CD4-positive, alpha-beta memory T cell (primary cell): ENCODE measurements at regions not wholly inside any gene's neighbourhood (a gene's known extent, or its start where the extent isn't known, plus 50 kb on each side); places are given as distances from the start of the nearest gene placed in this dataset.
A peak's percentile ranks its signal among the peaks of the same experiment; 100 is the strongest.

Experiments used
- CTCF ChIA-PET: fragments of 350-600 bp; sonication (Branson Sonifier 250); formaldehyde crosslinking; loops from one replicate; lab custom pipeline; 2021; ENCODE audit warnings: inconsistent platforms; ENCODE audit not compliant: partially characterized antibody; lab: Charles Lee
- POLR2A ChIA-PET: fragments of 350-600 bp; sonication (Branson Sonifier 250); formaldehyde crosslinking; loops from one replicate; lab custom pipeline; 2021; ENCODE audit not compliant: partially characterized antibody; lab: Charles Lee
- DNase-seq, 5 donors: peaks; one replicate each; pipeline versions ENCODE4 v3.0.0 to v3.0.0-alpha.2; 2020 to 2022; ENCODE audit warnings: mixed read lengths in 1 of 5
- H3K27ac ChIP-seq: one replicate; pipeline ENCODE4 v1.7.0; 2013; ENCODE audit warnings: low read depth, low read length
- H3K27me3 ChIP-seq: 2 replicates; pipeline ENCODE4 v1.7.0; 2013; ENCODE audit warnings: mild to moderate bottlenecking, low read length, moderate library complexity; ENCODE audit not compliant: insufficient read depth
- H3K36me3 ChIP-seq: 2 replicates; pipeline ENCODE4 v1.7.0; 2013; ENCODE audit warnings: mild to moderate bottlenecking, low read length, moderate library complexity; ENCODE audit not compliant: insufficient read depth
- H3K4me1 ChIP-seq: 2 replicates; pipeline ENCODE4 v1.7.0; 2013; ENCODE audit warnings: mild to moderate bottlenecking, low read length, moderate library complexity; ENCODE audit not compliant: insufficient read depth
- H3K4me3 ChIP-seq, 2 donors: one replicate each; pipeline ENCODE4 v1.7.0; 2013; ENCODE audit warnings: low read length in 2 of 2, mild to moderate bottlenecking in 1 of 2
- H3K9me3 ChIP-seq, 2 donors: one replicate each; pipeline ENCODE4 v1.7.0; 2013; ENCODE audit warnings: low read length in 2 of 2, control low read depth in 1 of 2; ENCODE audit not compliant: control insufficient read depth in 1 of 2
- H3K27ac Mint-ChIP-seq, 7 donors: one replicate each; pipeline ENCODE4 v1.8.0; 2020 to 2021; ENCODE audit warnings: mixed read lengths in 7 of 7, mild to moderate bottlenecking in 6 of 7, inconsistent platforms in 3 of 7, moderate library complexity in 3 of 7
- H3K27me3 Mint-ChIP-seq, 2 donors: one replicate each; pipeline ENCODE4 v1.8.0; 2020 to 2021; ENCODE audit warnings: mixed read lengths in 2 of 2
- H3K36me3 Mint-ChIP-seq, 2 donors: one replicate each; pipeline ENCODE4 v1.8.0; 2020 to 2021; ENCODE audit warnings: mixed read lengths in 2 of 2, inconsistent platforms in 1 of 2, mild to moderate bottlenecking in 1 of 2
- H3K4me1 Mint-ChIP-seq, 4 donors: one replicate each; pipeline ENCODE4 v1.8.0; 2020 to 2021; ENCODE audit warnings: mixed read lengths in 4 of 4, mild to moderate bottlenecking in 1 of 4
- H3K4me3 Mint-ChIP-seq, 8 donors: one replicate each; pipeline ENCODE4 v1.8.0; 2020 to 2021; ENCODE audit warnings: mixed read lengths in 8 of 8, mild to moderate bottlenecking in 7 of 8, moderate library complexity in 6 of 8, inconsistent platforms in 3 of 8
- H3K9me3 Mint-ChIP-seq, 8 donors: one replicate each; pipeline ENCODE4 v1.8.0; 2020 to 2021; ENCODE audit warnings: mixed read lengths in 8 of 8, mild to moderate bottlenecking in 5 of 8, inconsistent platforms in 3 of 8, moderate library complexity in 1 of 8
- intact Hi-C: fragments of 100-400 bp; cut with micrococcal nuclease; formaldehyde crosslinking; loops from one replicate; pipeline ENCODE4 v1.15.1; 2023

DNA sequence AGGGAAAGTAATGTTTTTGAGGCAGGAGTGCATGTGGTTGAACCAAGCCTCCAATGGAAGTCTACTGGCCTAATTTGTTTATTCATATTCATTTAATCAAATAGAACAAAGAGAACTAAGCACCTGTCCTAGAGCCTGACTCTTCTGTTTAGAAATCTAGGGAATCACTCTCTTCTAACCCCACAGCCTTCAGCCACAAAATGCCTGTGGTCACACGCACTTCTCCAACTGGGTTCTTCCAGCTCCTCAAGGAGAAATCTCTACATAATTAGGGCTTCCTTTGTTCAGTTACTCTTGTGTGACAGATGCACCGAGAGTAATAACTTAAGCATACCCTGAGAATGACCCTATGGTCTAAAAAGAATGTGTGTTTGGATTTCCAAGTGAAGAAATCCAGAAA lies 133.7 kb upstream of the NAMPT start:
- CTCF ChIA-PET, result no interaction called here
- Mint-ChIP-seq H3K4me3 (no peak overlapping the region), H3K27ac (no peak overlapping the region), H3K9me3 (peaks cover 0 to 24% (median 12%) of the 10 kb centered on the region in 8 donors), H3K4me1 (no peaks in the 10 kb centered on the region), H3K36me3 (peaks cover 0 to 5% of the 10 kb centered on the region in 2 donors), H3K27me3 (peaks cover 1% of the 10 kb centered on the region in 2 donors)
- intact Hi-C loops, result no loop called here
- no peaks in the 10 kb centered on the region for H3K4me1 ChIP-seq
- DNase-seq, result no peak
- POLR2A ChIA-PET, result no interaction called here
- H3K27me3 ChIP-seq, result no peaks in the 10 kb centered on the region
- no peak overlapping the region for H3K27ac ChIP-seq
- H3K9me3 ChIP-seq, result no peaks in the 10 kb centered on the region
- no peak overlapping the region for H3K4me3 ChIP-seq
- H3K36me3 ChIP-seq, result no peaks in the 10 kb centered on the region

GRCh38 chr7:106418094-106418493 lies 133.3 kb upstream of the NAMPT start:
- peaks cover 1% of the 10 kb centered on the region in 2 donors for H3K27me3 Mint-ChIP-seq
- H3K4me1 Mint-ChIP-seq, result no peaks in the 10 kb centered on the region
- no peak overlapping the region for H3K27ac Mint-ChIP-seq
- ChIA-PET CTCF (no interaction called here), POLR2A (no interaction called here)
- H3K9me3 Mint-ChIP-seq, result peaks cover 0 to 24% (median 12%) of the 10 kb centered on the region in 8 donors
- no peaks in the 10 kb centered on the region for H3K27me3 ChIP-seq
- H3K36me3 ChIP-seq, result no peaks in the 10 kb centered on the region
- no peaks in the 10 kb centered on the region for H3K9me3 ChIP-seq
- no peak overlapping the region for H3K4me3 Mint-ChIP-seq
- DNase-seq, result no peak
- H3K4me1 ChIP-seq, result no peaks in the 10 kb centered on the region
- no peak overlapping the region for H3K4me3 ChIP-seq
- peaks cover 0 to 5% of the 10 kb centered on the region in 2 donors for H3K36me3 Mint-ChIP-seq
- intact Hi-C loops, result no loop called here
- no peak overlapping the region for H3K27ac ChIP-seq

GRCh38 chr7:106417273-106417902 lies 132.6 kb upstream of the NAMPT start:
- DNase-seq, result no peak
- Mint-ChIP-seq H3K4me1 (no peaks in the 10 kb centered on the region), H3K27me3 (peaks cover 1% of the 10 kb centered on the region in 2 donors), H3K4me3 (no peak overlapping the region), H3K36me3 (peaks cover 0 to 5% of the 10 kb centered on the region in 2 donors), H3K9me3 (peaks cover 0 to 24% (median 12%) of the 10 kb centered on the region in 8 donors), H3K27ac (no peak overlapping the region)
- Histone ChIP-seq H3K4me3 (no peak overlapping the region), H3K27ac (no peak overlapping the region), H3K9me3 (no peaks in the 10 kb centered on the region), H3K36me3 (no peaks in the 10 kb centered on the region), H3K27me3 (no peaks in the 10 kb centered on the region), H3K4me1 (no peaks in the 10 kb centered on the region)
- ChIA-PET POLR2A (no interaction called here), CTCF (no interaction called here)
- intact Hi-C loops, result no loop called here

DNA sequence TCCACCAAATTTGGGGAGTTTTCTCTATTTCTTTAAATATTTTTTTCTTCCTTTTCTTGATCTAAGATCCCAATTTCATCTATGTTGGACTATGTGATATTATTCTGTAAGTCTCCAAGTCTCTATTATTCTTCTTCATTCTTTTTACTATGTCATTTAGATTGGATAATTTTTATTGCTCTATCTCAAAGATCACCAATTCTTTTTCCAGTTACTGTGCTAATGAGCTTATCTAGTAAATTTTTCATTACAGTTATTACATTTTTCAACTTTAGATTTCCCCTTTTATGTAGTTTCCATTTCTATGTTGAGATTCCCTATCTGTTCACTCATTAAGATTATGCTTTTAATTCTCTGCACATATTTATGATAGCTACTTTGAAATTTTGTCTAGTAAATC lies 131.6 kb upstream of the NAMPT start:
- Mint-ChIP-seq H3K4me1 (no peaks in the 10 kb centered on the region), H3K9me3 (peaks cover 0 to 24% (median 12%) of the 10 kb centered on the region in 8 donors), H3K36me3 (peaks cover 0 to 5% of the 10 kb centered on the region in 2 donors), H3K4me3 (no peak overlapping the region), H3K27me3 (peaks cover 4 to 5% of the 10 kb centered on the region in 2 donors), H3K27ac (no peak overlapping the region)
- DNase-seq, result no peak
- Histone ChIP-seq H3K36me3 (no peaks in the 10 kb centered on the region), H3K27ac (no peak overlapping the region), H3K4me3 (no peak overlapping the region), H3K27me3 (no peaks in the 10 kb centered on the region), H3K9me3 (no peaks in the 10 kb centered on the region), H3K4me1 (no peaks in the 10 kb centered on the region)
- intact Hi-C loops, result no loop called here
- POLR2A ChIA-PET, result no interaction called here
- CTCF ChIA-PET, result interaction anchor here (1.5 kb wide), 1 partner anchor 11 kb away, joined by 3 read pairs; no protein-coding TSS in a partner anchor

GRCh38 chr7:106415433-106415832 lies 130.7 kb upstream of the NAMPT start:
- H3K9me3 ChIP-seq, result no peaks in the 10 kb centered on the region
- ChIA-PET POLR2A (no interaction called here), CTCF (interaction anchor here (1.5 kb wide), 1 partner anchor 10 kb away, joined by 3 read pairs; no protein-coding TSS in a partner anchor)
- Mint-ChIP-seq H3K27ac (no peak overlapping the region), H3K4me3 (no peak overlapping the region), H3K9me3 (peaks cover 0 to 24% (median 12%) of the 10 kb centered on the region in 8 donors), H3K27me3 (peaks cover 4 to 5% of the 10 kb centered on the region in 2 donors), H3K36me3 (peaks cover 0 to 5% of the 10 kb centered on the region in 2 donors), H3K4me1 (no peaks in the 10 kb centered on the region)
- no peaks in the 10 kb centered on the region for H3K4me1 ChIP-seq
- no peaks in the 10 kb centered on the region for H3K27me3 ChIP-seq
- no peak for DNase-seq
- intact Hi-C loops, result no loop called here
- no peak overlapping the region for H3K4me3 ChIP-seq
- H3K36me3 ChIP-seq, result no peaks in the 10 kb centered on the region
- no peak overlapping the region for H3K27ac ChIP-seq

DNA sequence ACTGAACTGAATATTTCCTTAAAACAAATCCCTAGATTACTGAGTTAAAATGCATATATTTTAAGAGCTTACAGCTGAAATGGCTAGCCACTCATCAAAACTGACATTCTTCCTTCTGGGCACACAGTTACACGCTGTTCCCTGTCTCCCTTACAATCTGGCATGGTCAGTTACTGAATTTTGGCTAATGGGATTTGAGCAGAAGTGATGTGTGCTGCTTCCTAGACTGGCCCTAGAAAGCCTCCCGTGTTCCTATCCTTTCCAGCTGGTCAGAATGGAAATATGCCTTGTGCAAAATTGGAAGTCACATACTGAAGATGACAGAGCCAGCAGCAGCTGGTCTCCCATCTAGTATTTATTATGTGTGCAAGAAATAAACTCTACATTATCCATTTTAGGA lies 128.7 kb upstream of the NAMPT start:
- H3K27ac Mint-ChIP-seq, result no peak overlapping the region
- H3K27ac ChIP-seq, result no peak overlapping the region
- H3K9me3 Mint-ChIP-seq, result peaks cover 0 to 24% (median 12%) of the 10 kb centered on the region in 8 donors
- no peak overlapping the region for H3K4me3 ChIP-seq
- H3K4me1 Mint-ChIP-seq, result no peaks in the 10 kb centered on the region
- CTCF ChIA-PET, result interaction anchor here (0.6 kb wide), 1 partner anchor 443 kb away, joined by 3 read pairs; no protein-coding TSS in a partner anchor
- H3K4me3 Mint-ChIP-seq, result no peak overlapping the region
- no peaks in the 10 kb centered on the region for H3K27me3 ChIP-seq
- peaks cover 5% of the 10 kb centered on the region in 2 donors for H3K27me3 Mint-ChIP-seq
- H3K36me3 ChIP-seq, result no peaks in the 10 kb centered on the region
- POLR2A ChIA-PET, result no interaction called here
- H3K9me3 ChIP-seq, result no peaks in the 10 kb centered on the region
- intact Hi-C loops, result no loop called here
- peaks cover 0 to 5% of the 10 kb centered on the region in 2 donors for H3K36me3 Mint-ChIP-seq
- DNase-seq, result no peak
- no peaks in the 10 kb centered on the region for H3K4me1 ChIP-seq

DNA sequence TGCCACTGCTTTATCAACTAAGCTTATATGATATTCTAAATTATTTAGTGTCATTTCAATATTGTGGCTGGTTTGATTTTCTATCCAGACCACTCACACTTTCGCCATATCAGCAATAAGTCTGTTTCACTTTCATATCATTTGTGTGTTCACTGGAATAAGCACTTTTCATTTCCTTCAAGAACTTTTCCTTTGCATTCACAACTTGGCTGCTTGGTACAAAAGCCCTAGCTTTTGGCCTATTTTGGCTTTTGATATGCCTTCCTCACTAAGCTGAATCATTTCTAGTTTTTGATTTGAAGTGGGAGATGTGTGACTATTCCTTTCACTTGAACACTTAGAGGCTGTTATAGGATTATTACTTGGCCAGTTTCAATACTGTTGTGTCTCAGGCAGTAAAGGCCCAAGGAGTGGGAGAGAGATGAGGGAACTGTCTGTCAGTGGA lies 120.9 kb upstream of the NAMPT start:
- no peaks in the 10 kb centered on the region for H3K36me3 Mint-ChIP-seq
- peaks cover 0 to 6% (median 0%) of the 10 kb centered on the region in 8 donors for H3K9me3 Mint-ChIP-seq
- peaks cover 2 to 6% of the 10 kb centered on the region in 2 donors for H3K27me3 Mint-ChIP-seq
- Histone ChIP-seq H3K27me3 (no peaks in the 10 kb centered on the region), H3K4me1 (no peaks in the 10 kb centered on the region), H3K4me3 (no peak overlapping the region), H3K27ac (no peak overlapping the region), H3K36me3 (no peaks in the 10 kb centered on the region), H3K9me3 (no peaks in the 10 kb centered on the region)
- no peak for DNase-seq
- H3K4me3 Mint-ChIP-seq, result peak overlapping the region in 1 of 8 donors; percentile 1
- H3K27ac Mint-ChIP-seq, result no peak overlapping the region
- peaks cover 0 to 7% (median 4%) of the 10 kb centered on the region in 4 donors for H3K4me1 Mint-ChIP-seq
- CTCF ChIA-PET, result interaction anchor here (1.3 kb wide), 1 partner anchor 10 kb away, joined by 3 read pairs; no protein-coding TSS in a partner anchor
- intact Hi-C loops, result no loop called here
- POLR2A ChIA-PET, result no interaction called here
